ENCODE measurements at regions not wholly inside any gene's neighbourhood (a gene's known extent, or its start where the extent isn't known, plus 50 kb on each side); places are given as distances from the start of the nearest gene placed in this dataset.

GRCh38 chr15:38695249-38696108, 130.9 kb upstream of the RASGRP1 start:
- DNase-seq (ENCODE audit: low read depth in 2 of 2): no peak

GRCh38 chr15:38696109-38696727, 131.6 kb upstream of the RASGRP1 start:
- DNase-seq (ENCODE audit: low read depth in 2 of 2): no peak

- no peak for DNase-seq (ENCODE audit: low read depth in 2 of 2)
These were observed 132.3 kb upstream of the RASGRP1 start for GRCh38 chr15:38696790-38697495.

GRCh38 chr15:38698254-38698653, 133.6 kb upstream of the RASGRP1 start:
- DNase-seq (ENCODE audit: low read depth in 2 of 2): no peak

GRCh38 chr15:38699633-38700230, 135.1 kb upstream of the RASGRP1 start:
- no peak for DNase-seq (ENCODE audit: low read depth in 2 of 2)

- peak in 1 of 2 experiments; percentile 55 for DNase-seq (ENCODE audit: low read depth in 2 of 2)
These were observed 136.5 kb upstream of the RASGRP1 start for GRCh38 chr15:38701149-38701548.

GRCh38 chr15:38702178-38702912, 137.7 kb upstream of the RASGRP1 start:
- DNase-seq (ENCODE audit: low read depth in 2 of 2): no peak

- DNase-seq (ENCODE audit: low read depth in 2 of 2): no peak
These were observed 141.0 kb upstream of the RASGRP1 start for GRCh38 chr15:38705436-38706219.

- no peak for DNase-seq (ENCODE audit: low read depth in 2 of 2)
These were observed 142.3 kb upstream of the RASGRP1 start for GRCh38 chr15:38706956-38707355.

GRCh38 chr15:38707802-38708671, 143.4 kb upstream of the RASGRP1 start:
- DNase-seq (ENCODE audit: low read depth in 2 of 2): peak; percentile 44 to 52

GRCh38 chr15:38708672-38709180, 144.1 kb upstream of the RASGRP1 start:
- DNase-seq (ENCODE audit: low read depth in 2 of 2): no peak

- no peak for DNase-seq (ENCODE audit: low read depth in 2 of 2)
These were observed 144.6 kb upstream of the RASGRP1 start for GRCh38 chr15:38709196-38709595.

GRCh38 chr15:38714309-38715072, 149.9 kb upstream of the RASGRP1 start:
- DNase-seq (ENCODE audit: low read depth in 2 of 2): peak; percentile 99

GRCh38 chr15:38720893-38721567, 156.4 kb upstream of the RASGRP1 start:
- no peak for DNase-seq (ENCODE audit: low read depth in 2 of 2)

- peak in 1 of 2 experiments; percentile 59 for DNase-seq (ENCODE audit: low read depth in 2 of 2)
These were observed 156.9 kb upstream of the RASGRP1 start for GRCh38 chr15:38721568-38721945.

- no peak for DNase-seq (ENCODE audit: low read depth in 2 of 2)
These were observed 157.6 kb upstream of the RASGRP1 start for GRCh38 chr15:38722236-38722635.

- no peak for DNase-seq (ENCODE audit: low read depth in 2 of 2)
These were observed 160.2 kb upstream of the RASGRP1 start for GRCh38 chr15:38724827-38725226.

GRCh38 chr15:38726187-38726586, 161.6 kb upstream of the RASGRP1 start:
- no peak for DNase-seq (ENCODE audit: low read depth in 2 of 2)
